Activated CD4-positive, alpha-beta T cell treated with anti-CD3 and anti-CD28 coated beads for 36 hours (primary cell): ENCODE measurements at regions not wholly inside any gene's neighbourhood (a gene's known extent, or its start where the extent isn't known, plus 50 kb on each side); places are given as distances from the start of the nearest gene placed in this dataset.

Experiments
- ATAC-seq: fragments of 200-7000 bp; cut with Tn5 transposase; one replicate; pipeline ENCODE4 v1.10.0; 2021; ENCODE audit warnings: mild to moderate bottlenecking, moderate library complexity
- CTCF ChIA-PET: fragments of 350-600 bp; sonication (Branson Sonifier 250); formaldehyde crosslinking; loops from one replicate; lab custom pipeline; 2021; ENCODE audit warnings: antibody characterized with exemption; lab: Charles Lee
- POLR2A ChIA-PET: fragments of 350-600 bp; sonication (Branson Sonifier 250); formaldehyde crosslinking; loops from one replicate; lab custom pipeline; 2021; ENCODE audit warnings: antibody characterized with exemption, inconsistent platforms; lab: Charles Lee
- DNase-seq: peaks from one replicate; pipeline ENCODE4 v3.0.0-alpha.2; 2020
- H3K27ac Mint-ChIP-seq: one replicate; pipeline ENCODE4 v1.8.0; 2021; ENCODE audit warnings: mixed read lengths
- H3K27me3 Mint-ChIP-seq: one replicate; pipeline ENCODE4 v1.8.0; 2021; ENCODE audit warnings: mixed read lengths
- H3K36me3 Mint-ChIP-seq: one replicate; pipeline ENCODE4 v1.8.0; 2021; ENCODE audit warnings: low read depth, mixed read lengths
- H3K4me1 Mint-ChIP-seq: one replicate; pipeline ENCODE4 v1.8.0; 2021; ENCODE audit warnings: mixed read lengths
- H3K4me3 Mint-ChIP-seq: one replicate; pipeline ENCODE4 v1.8.0; 2021; ENCODE audit warnings: mild to moderate bottlenecking, moderate library complexity, mixed read lengths
- H3K9me3 Mint-ChIP-seq: one replicate; pipeline ENCODE4 v1.8.0; 2021; ENCODE audit warnings: low read depth, mixed read lengths
- intact Hi-C, 2 experiments: fragments of 100-400 bp; cut with DNase I in 1 of 2; cut with micrococcal nuclease in 1 of 2; formaldehyde crosslinking; loops; one replicate each; pipeline versions ENCODE4 v1.14.2 to v1.15.1; 2022 to 2024; cut with DNase I, micrococcal nuclease

GRCh38 chr20:23277316-23277715, 73.3 kb upstream of the NXT1 start:
- Mint-ChIP-seq H3K27me3 (peaks cover 5% of the 10 kb centered on the region), H3K4me1 (no peaks in the 10 kb centered on the region), H3K27ac (no peak overlapping the region), H3K9me3 (no peaks in the 10 kb centered on the region), H3K4me3 (no peak overlapping the region), H3K36me3 (no peaks in the 10 kb centered on the region)
- ChIA-PET POLR2A (no interaction called here), CTCF (no interaction called here)
- ATAC-seq (no peak), DNase-seq (no peak)
- intact Hi-C loops, result no loop called here

DNA sequence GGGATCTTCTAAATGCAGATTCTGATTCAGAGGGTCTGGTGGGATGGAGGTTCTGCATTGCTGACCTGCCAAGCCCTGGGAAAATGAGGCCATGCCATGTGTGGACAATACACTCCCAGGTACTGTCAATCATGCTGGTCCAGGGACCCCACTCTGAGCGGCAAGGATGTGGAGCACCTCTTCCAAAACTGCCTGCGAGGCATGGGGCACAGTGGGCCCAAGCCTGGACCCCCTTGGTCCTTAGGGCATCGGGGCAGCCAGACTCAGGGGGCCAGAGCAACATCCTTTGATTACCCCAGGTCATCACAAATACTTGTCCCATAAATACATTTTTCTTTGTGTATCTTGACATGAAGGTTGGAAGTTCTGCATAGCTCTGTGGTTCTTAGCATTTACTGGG, 76.8 kb upstream of the NXT1 start:
- Mint-ChIP-seq H3K27me3 (peaks cover 6% of the 10 kb centered on the region), H3K27ac (no peak overlapping the region), H3K36me3 (no peaks in the 10 kb centered on the region), H3K9me3 (peaks cover 4% of the 10 kb centered on the region), H3K4me3 (no peak overlapping the region), H3K4me1 (no peaks in the 10 kb centered on the region)
- no peak for DNase-seq
- no peak for ATAC-seq
- ChIA-PET CTCF (no interaction called here), POLR2A (no interaction called here)
- intact Hi-C loops, result no loop called here

GRCh38 chr20:23272176-23273029, 78.2 kb upstream of the NXT1 start:
- H3K4me1 Mint-ChIP-seq, result no peaks in the 10 kb centered on the region
- no peak overlapping the region for H3K4me3 Mint-ChIP-seq
- DNase-seq, result no peak
- ChIA-PET CTCF (no interaction called here), POLR2A (no interaction called here)
- H3K36me3 Mint-ChIP-seq, result no peaks in the 10 kb centered on the region
- no peak for ATAC-seq
- intact Hi-C loops, result no loop called here
- no peak overlapping the region for H3K27ac Mint-ChIP-seq
- peaks cover 8% of the 10 kb centered on the region for H3K9me3 Mint-ChIP-seq
- H3K27me3 Mint-ChIP-seq, result peaks cover 5% of the 10 kb centered on the region

DNA sequence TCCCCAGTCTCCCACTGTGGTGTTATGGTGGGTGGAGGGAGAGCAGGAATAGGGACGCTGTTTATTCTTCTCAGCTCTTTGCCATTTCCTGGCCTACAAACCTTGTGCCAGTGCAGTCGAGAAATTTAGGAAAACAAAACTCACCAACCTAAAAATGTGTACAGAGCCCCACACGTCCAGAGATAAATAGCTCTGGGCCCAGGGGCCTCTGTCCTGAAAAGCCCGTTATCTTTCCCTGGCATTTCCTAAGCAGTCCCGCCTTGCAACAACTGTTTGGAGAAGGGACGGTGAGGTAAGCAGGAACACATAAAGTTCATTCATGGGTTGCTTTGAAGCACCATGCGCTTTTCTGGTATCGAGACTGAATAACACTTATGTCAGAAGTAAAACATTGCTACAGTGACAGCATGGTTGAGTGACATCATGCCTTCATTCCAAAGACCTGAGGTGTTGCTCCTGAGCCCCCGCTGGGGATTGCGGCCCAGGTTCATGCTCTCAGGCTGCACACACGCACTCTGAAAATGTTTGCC, 80.1 kb upstream of the NXT1 start:
- H3K4me3 Mint-ChIP-seq, result no peak overlapping the region
- ATAC-seq (no peak), DNase-seq (no peak)
- intact Hi-C loops, result no loop called here
- H3K9me3 Mint-ChIP-seq, result peaks cover 8% of the 10 kb centered on the region
- H3K27ac Mint-ChIP-seq, result no peak overlapping the region
- POLR2A ChIA-PET, result no interaction called here
- no peaks in the 10 kb centered on the region for H3K4me1 Mint-ChIP-seq
- CTCF ChIA-PET, result no interaction called here
- no peaks in the 10 kb centered on the region for H3K36me3 Mint-ChIP-seq
- H3K27me3 Mint-ChIP-seq, result peaks cover 2% of the 10 kb centered on the region

DNA sequence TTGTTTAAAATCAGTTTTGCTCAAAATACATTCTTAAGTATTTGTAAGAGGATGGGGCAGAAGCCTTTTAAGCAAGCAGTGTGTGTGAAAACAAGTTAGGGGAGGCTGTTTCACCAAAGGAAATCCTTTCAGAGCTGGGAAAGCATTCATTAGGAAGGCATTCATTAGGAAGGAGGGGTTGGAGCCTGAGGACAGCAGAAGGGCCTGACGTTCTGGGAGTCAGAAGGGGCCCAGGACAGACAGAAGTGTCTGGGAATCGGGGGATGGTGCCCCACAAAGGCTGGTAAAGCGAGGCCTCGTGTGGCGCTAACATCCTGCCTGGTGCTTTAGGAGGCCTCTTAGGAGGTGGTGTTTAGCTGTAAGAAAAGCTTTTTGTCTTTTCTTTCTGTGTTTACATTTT, 80.6 kb upstream of the NXT1 start:
- Mint-ChIP-seq H3K4me1 (no peaks in the 10 kb centered on the region), H3K36me3 (no peaks in the 10 kb centered on the region), H3K27ac (no peak overlapping the region), H3K4me3 (no peak overlapping the region), H3K9me3 (peaks cover 8% of the 10 kb centered on the region), H3K27me3 (peaks cover 2% of the 10 kb centered on the region)
- ATAC-seq (no peak), DNase-seq (no peak)
- intact Hi-C loops, result no loop called here
- ChIA-PET CTCF (no interaction called here), POLR2A (no interaction called here)

DNA sequence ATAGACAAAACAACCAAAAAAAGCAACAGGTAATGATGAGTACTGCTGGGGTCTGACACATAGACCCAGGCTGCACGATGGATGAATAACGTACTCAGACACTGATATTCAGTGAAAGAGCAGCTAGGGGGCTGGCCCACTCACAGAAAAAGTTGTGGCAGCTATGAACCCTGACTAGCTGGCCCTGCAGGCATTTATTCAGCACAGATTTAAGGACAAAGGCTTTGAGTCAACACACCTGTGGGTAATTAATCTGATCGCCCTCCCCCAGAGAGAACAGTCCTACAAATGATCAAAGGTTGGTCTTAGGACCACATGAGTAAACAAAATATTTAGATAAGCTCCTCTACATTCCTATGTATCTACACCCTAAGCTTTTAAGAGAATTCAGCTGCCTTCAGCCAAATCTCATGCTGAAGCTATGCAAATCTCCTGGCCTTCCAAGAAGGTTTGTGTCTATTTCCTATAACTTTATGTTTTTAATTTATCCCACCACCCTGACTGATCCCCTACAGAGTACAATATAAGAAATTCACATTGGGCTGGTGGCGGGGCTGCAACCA, 81.7 kb upstream of the NXT1 start:
- H3K9me3 Mint-ChIP-seq, result peaks cover 8% of the 10 kb centered on the region

DNA sequence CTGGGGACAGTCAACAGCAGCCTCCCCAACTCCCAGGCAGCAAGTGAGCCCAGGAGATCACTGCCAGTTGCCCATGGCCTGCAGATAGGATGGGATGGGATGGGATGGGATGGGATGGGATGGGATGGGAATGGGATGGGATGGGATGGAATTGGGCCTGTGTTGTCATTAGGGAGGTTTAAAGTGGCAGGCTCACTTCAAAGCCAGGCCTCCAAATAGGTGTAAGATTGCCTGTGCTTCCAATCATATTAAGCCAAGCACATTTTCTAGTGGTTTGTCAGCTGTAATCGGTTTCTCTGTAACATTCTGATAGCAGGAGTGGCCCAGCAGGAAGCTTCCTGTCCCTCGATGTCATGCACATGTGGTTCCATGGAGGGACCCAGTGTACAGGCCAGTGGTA, 82.7 kb upstream of the NXT1 start:
- ChIA-PET POLR2A (no interaction called here), CTCF (no interaction called here)
- DNase-seq (no peak), ATAC-seq (no peak)
- peaks cover 12% of the 10 kb centered on the region for H3K9me3 Mint-ChIP-seq
- no peak overlapping the region for H3K4me3 Mint-ChIP-seq
- intact Hi-C loops, result no loop called here
- no peaks in the 10 kb centered on the region for H3K4me1 Mint-ChIP-seq
- H3K27me3 Mint-ChIP-seq, result peaks cover 2% of the 10 kb centered on the region
- H3K36me3 Mint-ChIP-seq, result no peaks in the 10 kb centered on the region
- no peak overlapping the region for H3K27ac Mint-ChIP-seq

More for the DNA sequence above, 81.7 kb upstream of the NXT1 start:
- ChIA-PET CTCF (no interaction called here), POLR2A (no interaction called here)
- no peak for ATAC-seq
- Mint-ChIP-seq H3K36me3 (no peaks in the 10 kb centered on the region), H3K27ac (no peak overlapping the region), H3K4me1 (no peaks in the 10 kb centered on the region), H3K4me3 (no peak overlapping the region), H3K27me3 (peaks cover 2% of the 10 kb centered on the region)
- intact Hi-C loops, result no loop called here
- DNase-seq, result no peak

- DNase-seq, result no peak
- no peak for ATAC-seq
- intact Hi-C loops, result no loop called here
- H3K9me3 Mint-ChIP-seq, result peaks cover 12% of the 10 kb centered on the region
- H3K4me3 Mint-ChIP-seq, result no peak overlapping the region
- H3K27me3 Mint-ChIP-seq, result peaks cover 2% of the 10 kb centered on the region
- CTCF ChIA-PET, result no interaction called here
- POLR2A ChIA-PET, result no interaction called here
- no peak overlapping the region for H3K27ac Mint-ChIP-seq
- H3K4me1 Mint-ChIP-seq, result no peaks in the 10 kb centered on the region
- no peaks in the 10 kb centered on the region for H3K36me3 Mint-ChIP-seq
Measured at GRCh38 chr20:23266530-23267398, 83.8 kb upstream of the NXT1 start.

- peaks cover 12% of the 10 kb centered on the region for H3K9me3 Mint-ChIP-seq
Measured at GRCh38 chr20:23265226-23265625, 85.4 kb upstream of the NXT1 start.

DNA sequence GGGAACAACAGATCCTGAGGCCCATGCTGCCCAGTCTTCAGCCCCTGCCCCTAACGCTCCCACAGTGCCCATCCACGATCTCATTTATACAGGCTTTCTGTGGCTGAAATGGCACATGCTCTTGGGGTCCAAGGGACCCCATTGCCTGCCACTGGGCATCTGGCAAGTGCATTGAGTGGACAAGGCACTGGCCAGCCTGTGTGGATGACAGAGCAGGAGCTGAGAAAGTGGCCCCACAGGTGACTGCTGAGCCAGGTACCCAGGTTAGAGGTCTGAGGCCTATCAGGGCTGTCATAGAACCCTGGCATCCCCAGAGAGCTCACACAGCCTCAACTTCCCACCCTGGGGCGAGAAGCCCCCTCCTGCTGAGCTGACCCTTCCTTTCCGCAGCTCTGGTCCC, 86.0 kb upstream of the NXT1 start:
- ATAC-seq, result no peak
- no peaks in the 10 kb centered on the region for H3K36me3 Mint-ChIP-seq
- H3K27me3 Mint-ChIP-seq, result no peaks in the 10 kb centered on the region
- ChIA-PET POLR2A (no interaction called here), CTCF (no interaction called here)
- peaks cover 12% of the 10 kb centered on the region for H3K9me3 Mint-ChIP-seq
- no peaks in the 10 kb centered on the region for H3K4me1 Mint-ChIP-seq
- H3K27ac Mint-ChIP-seq, result no peak overlapping the region
- H3K4me3 Mint-ChIP-seq, result no peak overlapping the region
- DNase-seq, result no peak
- intact Hi-C loops, result no loop called here

More at GRCh38 chr20:23265226-23265625, 85.4 kb upstream of the NXT1 start:
- POLR2A ChIA-PET, result no interaction called here
- CTCF ChIA-PET, result no interaction called here
- Mint-ChIP-seq H3K27me3 (no peaks in the 10 kb centered on the region), H3K4me1 (no peaks in the 10 kb centered on the region), H3K36me3 (no peaks in the 10 kb centered on the region), H3K4me3 (no peak overlapping the region), H3K27ac (no peak overlapping the region)
- ATAC-seq (no peak), DNase-seq (no peak)
- intact Hi-C loops, result no loop called here

DNA sequence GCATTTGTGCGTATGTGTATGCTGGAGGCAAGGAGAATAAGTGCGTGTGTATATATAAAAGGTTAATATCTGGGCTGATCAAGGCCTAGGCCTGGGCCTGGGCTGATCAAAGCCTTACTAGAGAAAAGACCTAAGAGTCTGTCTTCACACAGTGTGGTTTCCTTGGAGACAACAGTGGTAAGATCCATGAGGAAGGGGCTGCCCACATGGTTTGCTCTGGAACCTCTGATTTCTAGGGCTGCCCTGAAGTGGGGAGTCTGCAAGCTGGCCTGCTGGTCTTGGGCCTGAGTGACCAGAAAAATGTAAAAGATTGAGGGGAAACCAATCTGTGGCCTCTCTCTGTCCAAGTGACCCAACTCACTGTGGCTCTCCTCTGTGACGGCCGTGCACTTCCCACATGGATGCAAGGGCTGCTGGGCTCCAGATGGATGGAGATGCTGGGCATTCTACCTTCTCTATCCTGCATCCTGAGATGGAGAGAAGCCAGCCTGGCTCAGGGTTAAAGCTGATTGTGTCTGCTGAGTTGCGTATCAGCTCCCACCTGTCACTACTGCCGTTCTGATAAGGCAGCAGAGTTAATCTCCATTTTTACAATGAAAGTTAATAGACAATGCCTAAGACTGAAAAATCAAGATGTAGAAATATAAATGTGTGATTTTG, 90.3 kb upstream of the NXT1 start:
- CTCF ChIA-PET, result no interaction called here

More for the DNA sequence above, 90.3 kb upstream of the NXT1 start:
- ATAC-seq (no peak), DNase-seq (no peak)
- POLR2A ChIA-PET, result no interaction called here
- peaks cover 2% of the 10 kb centered on the region for H3K27me3 Mint-ChIP-seq
- H3K27ac Mint-ChIP-seq, result no peak overlapping the region
- no peaks in the 10 kb centered on the region for H3K36me3 Mint-ChIP-seq
- H3K4me1 Mint-ChIP-seq, result peaks cover 3% of the 10 kb centered on the region
- H3K4me3 Mint-ChIP-seq, result no peak overlapping the region
- peaks cover 4% of the 10 kb centered on the region for H3K9me3 Mint-ChIP-seq
- intact Hi-C loops, result no loop called here
